ENCODE measurements at regions not wholly inside any gene's neighbourhood (a gene's known extent, or its start where the extent isn't known, plus 50 kb on each side); places are given as distances from the start of the nearest gene placed in this dataset.

- peaks cover 7% of the 10 kb centered on the region for H3K9me3 Mint-ChIP-seq
- H3K4me3 ChIP-seq (ENCODE audit: low read length): no peak overlapping the region
- no peaks in the 10 kb centered on the region for H3K4me1 Mint-ChIP-seq
- H3K27ac ChIP-seq (ENCODE audit: low read depth, low read length): no peak overlapping the region
- DNase-seq: no peak
- no peak for TF ChIP-seq CTCF (conservative IDR thresholded peaks at IDR 0.05)
- H3K4me3 Mint-ChIP-seq: no peak overlapping the region
- peaks cover 14% of the 10 kb centered on the region for H3K9me3 ChIP-seq (ENCODE audit: control insufficient read depth, low read length)
- H3K4me1 ChIP-seq (ENCODE audit: control insufficient read depth, insufficient read depth, low read length): no peaks in the 10 kb centered on the region
- H3K27me3 ChIP-seq (ENCODE audit: control insufficient read depth, insufficient read depth, low read length, poor library complexity, severe bottlenecking): no peaks in the 10 kb centered on the region
- no peaks in the 10 kb centered on the region for H3K36me3 ChIP-seq (ENCODE audit: control insufficient read depth, insufficient read depth, low read length)
- no peaks in the 10 kb centered on the region for H3K27me3 Mint-ChIP-seq (ENCODE audit: insufficient read depth)
- no peaks in the 10 kb centered on the region for H3K36me3 Mint-ChIP-seq (ENCODE audit: low read depth)
- no peak overlapping the region for H3K27ac Mint-ChIP-seq
- WGBS, 2 experiments (ENCODE audit: insufficient coverage in 1 of 2, insufficient read length in 1 of 2): 83 to 87% methylated on average over 2 to 3 of the region's 3 CpGs
- H3K9ac ChIP-seq (ENCODE audit: extremely low read depth, low read length, poor library complexity, severe bottlenecking): no peak overlapping the region
Observed at GRCh38 chr5:58060996-58061395, 398.9 kb downstream of the PLK2 start.

DNA sequence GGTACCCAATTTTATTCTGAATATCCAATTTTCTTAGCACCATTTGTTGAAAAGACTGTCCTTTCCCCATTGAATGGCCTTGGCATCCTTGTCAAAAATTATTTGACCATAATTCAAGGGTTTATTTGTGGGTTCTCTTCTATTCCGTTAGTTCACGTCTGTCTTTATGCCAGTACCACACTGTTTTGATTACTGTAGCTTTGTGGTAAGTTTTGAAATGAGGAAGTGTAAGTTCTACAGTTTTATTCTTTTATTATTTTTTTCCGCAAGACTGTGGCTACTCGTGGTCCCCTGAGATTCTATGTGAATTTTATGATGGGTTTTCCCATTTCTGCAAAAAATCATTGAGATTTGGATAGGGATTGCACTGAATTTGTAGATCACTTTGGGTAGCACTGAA lies 402.6 kb downstream of the PLK2 start:
- Mint-ChIP-seq H3K9me3 (peaks cover 12% of the 10 kb centered on the region), H3K4me1 (no peaks in the 10 kb centered on the region), H3K27ac (no peak overlapping the region), H3K4me3 (no peak overlapping the region), H3K36me3 (ENCODE audit: low read depth) (no peaks in the 10 kb centered on the region), H3K27me3 (ENCODE audit: insufficient read depth) (peaks cover 2% of the 10 kb centered on the region)
- H3K9me3 ChIP-seq (ENCODE audit: control insufficient read depth, low read length): peaks cover 14% of the 10 kb centered on the region
- 91% methylated on average over 4 of the region's 4 CpGs; no CpG with 5 or more reads in 1 of the 2 experiments for WGBS, 2 experiments (ENCODE audit: insufficient coverage in 1 of 2, insufficient read length in 1 of 2)
- no peak overlapping the region for H3K27ac ChIP-seq (ENCODE audit: low read depth, low read length)
- DNase-seq: no peak
- no peak overlapping the region for H3K9ac ChIP-seq (ENCODE audit: extremely low read depth, low read length, poor library complexity, severe bottlenecking)
- no peak for TF ChIP-seq CTCF (conservative IDR thresholded peaks at IDR 0.05)
- no peak overlapping the region for H3K4me3 ChIP-seq (ENCODE audit: low read length)
- no peaks in the 10 kb centered on the region for H3K27me3 ChIP-seq (ENCODE audit: control insufficient read depth, insufficient read depth, low read length, poor library complexity, severe bottlenecking)
- no peaks in the 10 kb centered on the region for H3K4me1 ChIP-seq (ENCODE audit: control insufficient read depth, insufficient read depth, low read length)
- no peaks in the 10 kb centered on the region for H3K36me3 ChIP-seq (ENCODE audit: control insufficient read depth, insufficient read depth, low read length)

DNA sequence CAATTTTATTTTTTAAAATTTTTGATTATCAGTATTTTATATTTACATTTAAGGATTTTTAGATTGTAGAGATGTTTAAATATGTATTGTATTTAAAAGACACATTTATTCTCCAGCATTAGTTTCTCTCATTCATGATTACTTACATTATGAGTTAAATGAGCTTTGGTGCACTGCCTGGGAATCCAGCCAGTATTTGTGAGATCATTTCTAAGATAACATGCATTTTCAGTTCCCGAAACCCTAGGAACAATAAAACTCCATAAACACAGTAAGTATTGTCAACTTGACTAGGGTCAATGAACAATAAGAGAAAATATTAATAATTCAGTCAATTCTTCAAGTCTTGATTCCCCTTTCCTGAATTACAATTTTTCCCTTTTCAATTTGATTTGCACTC lies 403.3 kb downstream of the PLK2 start:
- no peaks in the 10 kb centered on the region for H3K36me3 Mint-ChIP-seq (ENCODE audit: low read depth)
- H3K27me3 Mint-ChIP-seq (ENCODE audit: insufficient read depth): peaks cover 2% of the 10 kb centered on the region
- H3K27me3 ChIP-seq (ENCODE audit: control insufficient read depth, insufficient read depth, low read length, poor library complexity, severe bottlenecking): no peaks in the 10 kb centered on the region
- H3K4me1 ChIP-seq (ENCODE audit: control insufficient read depth, insufficient read depth, low read length): no peaks in the 10 kb centered on the region
- H3K4me1 Mint-ChIP-seq: no peaks in the 10 kb centered on the region
- no peak for TF ChIP-seq CTCF (conservative IDR thresholded peaks at IDR 0.05)
- 86% methylated on average over 1 of the region's 1 CpG; no CpG with 5 or more reads in 1 of the 2 experiments for WGBS, 2 experiments (ENCODE audit: insufficient coverage in 1 of 2, insufficient read length in 1 of 2)
- H3K9me3 ChIP-seq (ENCODE audit: control insufficient read depth, low read length): peaks cover 14% of the 10 kb centered on the region
- H3K27ac Mint-ChIP-seq: no peak overlapping the region
- H3K4me3 Mint-ChIP-seq: no peak overlapping the region
- no peak overlapping the region for H3K27ac ChIP-seq (ENCODE audit: low read depth, low read length)
- no peak overlapping the region for H3K9ac ChIP-seq (ENCODE audit: extremely low read depth, low read length, poor library complexity, severe bottlenecking)
- no peak for DNase-seq
- H3K4me3 ChIP-seq (ENCODE audit: low read length): no peak overlapping the region
- H3K36me3 ChIP-seq (ENCODE audit: control insufficient read depth, insufficient read depth, low read length): no peaks in the 10 kb centered on the region
- H3K9me3 Mint-ChIP-seq: peaks cover 18% of the 10 kb centered on the region

All from endodermal cell (in vitro differentiated cells).